ENCODE measurements at regions not wholly inside any gene's neighbourhood (a gene's known extent, or its start where the extent isn't known, plus 50 kb on each side); places are given as distances from the start of the nearest gene placed in this dataset.

DNA sequence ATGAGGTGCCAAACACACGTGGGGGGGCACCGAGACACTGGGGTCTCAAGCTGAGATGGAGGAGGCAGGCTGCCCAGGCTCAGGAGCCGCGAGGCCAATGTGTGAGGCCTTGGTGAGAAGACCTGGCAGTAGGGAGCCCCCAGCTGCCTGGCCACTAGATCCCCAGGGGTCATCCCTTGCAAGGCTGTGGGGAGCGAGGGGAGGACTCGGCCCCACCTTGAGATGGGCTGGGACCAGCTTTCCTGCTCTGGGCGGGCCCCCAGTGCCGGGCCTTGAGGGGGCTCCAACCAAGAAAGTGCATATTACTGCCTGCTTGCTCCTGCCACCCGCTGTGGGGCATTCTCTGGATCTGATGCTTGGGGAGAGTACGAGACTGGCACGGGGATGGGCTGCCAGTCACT is 107.0 kb downstream of the CTTN start:
- Histone ChIP-seq H3K4me3 (no peak overlapping the region), H3K27ac (no peak overlapping the region), H3K9me3 (no peaks in the 10 kb centered on the region), H3K36me3 (no peaks in the 10 kb centered on the region), H3K27me3 (no peaks in the 10 kb centered on the region), H3K4me1 (no peaks in the 10 kb centered on the region)
- no peak for DNase-seq (ENCODE audit: low spot score in 2 of 2)
- 65 to 83% methylated on average over 6 to 10 of the region's 11 CpGs for WGBS, 2 donors
- TF ChIP-seq, protein P1, sequence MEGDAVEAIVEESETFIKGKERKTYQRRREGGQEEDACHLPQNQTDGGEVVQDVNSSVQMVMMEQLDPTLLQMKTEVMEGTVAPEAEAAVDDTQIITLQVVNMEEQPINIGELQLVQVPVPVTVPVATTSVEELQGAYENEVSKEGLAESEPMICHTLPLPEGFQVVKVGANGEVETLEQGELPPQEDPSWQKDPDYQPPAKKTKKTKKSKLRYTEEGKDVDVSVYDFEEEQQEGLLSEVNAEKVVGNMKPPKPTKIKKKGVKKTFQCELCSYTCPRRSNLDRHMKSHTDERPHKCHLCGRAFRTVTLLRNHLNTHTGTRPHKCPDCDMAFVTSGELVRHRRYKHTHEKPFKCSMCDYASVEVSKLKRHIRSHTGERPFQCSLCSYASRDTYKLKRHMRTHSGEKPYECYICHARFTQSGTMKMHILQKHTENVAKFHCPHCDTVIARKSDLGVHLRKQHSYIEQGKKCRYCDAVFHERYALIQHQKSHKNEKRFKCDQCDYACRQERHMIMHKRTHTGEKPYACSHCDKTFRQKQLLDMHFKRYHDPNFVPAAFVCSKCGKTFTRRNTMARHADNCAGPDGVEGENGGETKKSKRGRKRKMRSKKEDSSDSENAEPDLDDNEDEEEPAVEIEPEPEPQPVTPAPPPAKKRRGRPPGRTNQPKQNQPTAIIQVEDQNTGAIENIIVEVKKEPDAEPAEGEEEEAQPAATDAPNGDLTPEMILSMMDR (IDR thresholded peaks at IDR 0.05) = no peak
- TF ChIP-seq EP300 (IDR thresholded peaks at IDR 0.05) = no peak
- TF ChIP-seq POLR2A (IDR thresholded peaks at IDR 0.05) = no peak

DNA sequence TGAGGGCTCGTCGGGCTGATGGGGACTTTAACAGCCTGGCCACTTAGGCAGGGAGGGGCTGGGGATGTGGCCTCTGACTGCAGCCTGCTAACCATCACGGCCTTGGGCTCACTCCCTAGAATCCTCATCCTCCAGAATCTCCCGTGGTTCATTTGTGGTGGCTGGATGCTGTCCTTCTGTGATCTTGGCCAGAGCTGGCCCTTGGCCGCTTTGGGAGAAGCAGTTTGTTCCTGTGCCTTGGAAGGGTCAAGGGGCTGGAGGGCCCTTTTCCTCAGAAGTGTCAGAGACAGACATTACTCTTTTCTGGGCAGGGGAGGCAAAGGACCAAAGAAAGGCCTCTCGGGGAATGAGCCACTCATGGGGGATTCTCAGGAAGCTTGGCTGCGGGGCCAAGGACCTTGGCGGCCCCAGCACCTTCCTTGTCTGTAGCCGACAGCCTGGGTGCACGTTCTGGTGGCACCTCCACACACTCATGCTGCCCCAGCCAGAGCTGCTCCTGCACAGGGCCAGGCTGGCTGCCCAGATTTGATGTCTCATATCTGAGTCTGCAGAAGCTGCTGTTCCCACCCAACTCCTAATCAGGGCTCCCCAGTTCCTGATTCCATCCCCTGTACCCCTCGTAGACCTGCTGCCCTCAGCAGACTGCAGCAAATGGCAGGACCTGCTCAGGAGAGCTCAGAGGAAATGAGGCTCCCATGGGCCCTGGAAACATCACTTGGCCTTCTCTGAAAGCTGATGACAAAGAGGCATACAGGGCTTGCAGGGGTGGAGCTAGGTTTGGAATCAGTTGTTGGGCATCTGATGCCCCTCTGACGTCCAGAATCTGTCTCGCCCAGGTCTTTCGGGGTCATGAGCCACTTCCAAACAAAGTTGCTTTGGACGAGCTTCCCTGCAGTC is 107.7 kb downstream of the CTTN start:
- H3K27ac ChIP-seq = no peak overlapping the region
- 68 to 80% methylated on average over 12 to 13 of the region's 15 CpGs for WGBS, 2 donors
- no peaks in the 10 kb centered on the region for H3K36me3 ChIP-seq
- no peaks in the 10 kb centered on the region for H3K4me1 ChIP-seq
- H3K9me3 ChIP-seq = peaks cover 0 to under 1% (median 0%) of the 10 kb centered on the region in 4 donors
- no peak for DNase-seq (ENCODE audit: low spot score in 2 of 2)
- H3K27me3 ChIP-seq = no peaks in the 10 kb centered on the region
- TF ChIP-seq POLR2A (IDR thresholded peaks at IDR 0.05) (no peak), EP300 (IDR thresholded peaks at IDR 0.05) (no peak)
- TF ChIP-seq, protein P1 (IDR thresholded peaks at IDR 0.05) = no peak
- no peak overlapping the region for H3K4me3 ChIP-seq

DNA sequence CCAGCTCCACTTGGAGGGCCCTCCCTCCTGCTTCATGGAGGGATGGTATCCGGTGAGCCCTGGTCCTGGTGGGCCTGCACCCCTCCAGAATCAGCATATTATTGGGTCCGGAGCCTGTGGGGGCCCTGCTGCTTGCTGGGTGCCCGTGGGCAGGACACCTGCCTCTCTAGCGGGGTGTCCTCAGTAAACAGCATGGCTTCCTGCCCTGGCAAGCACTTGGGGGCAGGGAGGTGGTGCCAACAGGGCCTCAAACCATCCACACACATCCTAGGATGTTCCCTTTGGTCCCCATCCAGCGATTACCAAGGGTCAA is 108.3 kb downstream of the CTTN start:
- Histone ChIP-seq H3K4me1 (no peaks in the 10 kb centered on the region), H3K27me3 (no peaks in the 10 kb centered on the region), H3K4me3 (no peak overlapping the region), H3K9me3 (peaks cover 0 to 6% (median 0%) of the 10 kb centered on the region in 4 donors), H3K36me3 (no peaks in the 10 kb centered on the region), H3K27ac (no peak overlapping the region)
- DNase-seq (ENCODE audit: low spot score in 2 of 2) = no peak
- no peak for TF ChIP-seq EP300 (IDR thresholded peaks at IDR 0.05)
- TF ChIP-seq, protein P1 (IDR thresholded peaks at IDR 0.05) = no peak
- TF ChIP-seq POLR2A (IDR thresholded peaks at IDR 0.05) = no peak
- 43 to 84% methylated on average over 1 to 5 of the region's 5 CpGs for WGBS, 2 donors

DNA sequence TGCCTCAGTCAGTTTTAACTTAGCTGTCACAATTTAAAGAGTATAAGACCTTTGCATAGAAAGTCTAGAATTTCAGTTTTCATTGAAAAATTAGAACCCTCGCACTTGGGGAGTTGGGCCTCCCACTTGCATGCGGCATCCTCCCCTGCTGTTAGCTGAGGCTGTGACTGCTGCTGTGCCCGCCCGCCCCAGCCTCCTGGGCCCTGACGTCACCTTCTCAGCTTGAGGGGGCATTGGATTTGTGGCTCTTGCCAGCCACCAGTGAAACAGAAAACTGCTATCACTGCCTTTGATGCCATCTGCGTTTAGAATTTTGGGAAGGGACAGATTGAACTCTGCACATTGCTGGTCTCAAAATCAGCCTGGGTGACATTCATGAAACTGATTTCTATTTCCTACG is 108.7 kb downstream of the CTTN start:
- 87 to 89% methylated on average over 7 of the region's 7 CpGs for WGBS, 2 donors
- Histone ChIP-seq H3K27me3 (no peaks in the 10 kb centered on the region), H3K36me3 (no peaks in the 10 kb centered on the region), H3K27ac (no peak overlapping the region), H3K4me3 (no peak overlapping the region), H3K4me1 (no peaks in the 10 kb centered on the region), H3K9me3 (peaks cover 0 to 10% (median 0%) of the 10 kb centered on the region in 4 donors)
- TF ChIP-seq EP300 (IDR thresholded peaks at IDR 0.05) = no peak
- TF ChIP-seq POLR2A (IDR thresholded peaks at IDR 0.05) = no peak
- TF ChIP-seq, protein P1 (IDR thresholded peaks at IDR 0.05) = no peak
- no peak for DNase-seq (ENCODE audit: low spot score in 2 of 2)

DNA sequence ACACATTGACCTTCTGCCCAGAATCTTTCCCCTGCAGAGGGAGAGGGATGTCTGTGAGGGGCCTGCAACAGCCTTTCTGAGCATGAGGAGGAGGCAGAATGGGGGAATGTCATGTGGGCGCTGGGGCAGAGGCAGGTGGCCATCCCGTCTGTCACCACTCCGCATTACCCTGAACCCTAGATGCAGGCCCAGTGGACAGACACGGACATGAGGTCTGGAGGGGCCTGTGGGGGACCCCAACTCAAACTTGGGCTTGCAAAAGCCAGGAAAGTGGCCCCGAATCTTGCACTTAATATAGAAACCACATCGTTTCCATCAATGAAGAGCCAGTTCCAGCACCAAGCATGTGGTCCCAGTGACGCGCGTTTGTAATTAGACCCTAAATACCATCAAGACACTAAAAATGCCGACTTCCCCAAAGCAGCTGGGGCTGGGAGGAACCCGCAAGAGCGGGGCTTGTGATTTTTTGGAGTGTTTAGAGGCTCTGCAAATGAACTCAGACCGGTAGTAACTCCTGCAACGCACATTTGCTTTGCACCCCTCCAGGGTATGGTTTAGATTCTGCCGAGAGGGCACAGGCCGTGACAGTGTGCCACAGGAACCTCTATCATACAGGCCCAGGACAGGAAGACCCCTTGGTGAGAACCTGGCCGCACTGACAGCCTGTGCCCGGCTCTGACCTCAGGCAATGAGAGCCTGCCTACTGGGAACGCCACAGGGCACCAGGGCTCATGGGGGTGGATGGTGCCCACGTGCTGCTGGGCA is 109.3 kb downstream of the CTTN start:
- Histone ChIP-seq H3K4me3 (no peak overlapping the region), H3K27ac (no peak overlapping the region), H3K27me3 (no peaks in the 10 kb centered on the region), H3K36me3 (no peaks in the 10 kb centered on the region), H3K9me3 (peaks cover 0 to 17% (median 0%) of the 10 kb centered on the region in 4 donors), H3K4me1 (no peaks in the 10 kb centered on the region)
- TF ChIP-seq POLR2A (IDR thresholded peaks at IDR 0.05) (no peak), EP300 (IDR thresholded peaks at IDR 0.05) (no peak)
- TF ChIP-seq, protein P1 (IDR thresholded peaks at IDR 0.05) = no peak
- 71 to 74% methylated on average over 16 to 17 of the region's 20 CpGs for WGBS, 2 donors
- DNase-seq (ENCODE audit: low spot score in 2 of 2) = no peak
